ENCODE measurements at regions not wholly inside any gene's neighbourhood (a gene's known extent, or its start where the extent isn't known, plus 50 kb on each side); places are given as distances from the start of the nearest gene placed in this dataset.

- TF ChIP-seq, protein P1, sequence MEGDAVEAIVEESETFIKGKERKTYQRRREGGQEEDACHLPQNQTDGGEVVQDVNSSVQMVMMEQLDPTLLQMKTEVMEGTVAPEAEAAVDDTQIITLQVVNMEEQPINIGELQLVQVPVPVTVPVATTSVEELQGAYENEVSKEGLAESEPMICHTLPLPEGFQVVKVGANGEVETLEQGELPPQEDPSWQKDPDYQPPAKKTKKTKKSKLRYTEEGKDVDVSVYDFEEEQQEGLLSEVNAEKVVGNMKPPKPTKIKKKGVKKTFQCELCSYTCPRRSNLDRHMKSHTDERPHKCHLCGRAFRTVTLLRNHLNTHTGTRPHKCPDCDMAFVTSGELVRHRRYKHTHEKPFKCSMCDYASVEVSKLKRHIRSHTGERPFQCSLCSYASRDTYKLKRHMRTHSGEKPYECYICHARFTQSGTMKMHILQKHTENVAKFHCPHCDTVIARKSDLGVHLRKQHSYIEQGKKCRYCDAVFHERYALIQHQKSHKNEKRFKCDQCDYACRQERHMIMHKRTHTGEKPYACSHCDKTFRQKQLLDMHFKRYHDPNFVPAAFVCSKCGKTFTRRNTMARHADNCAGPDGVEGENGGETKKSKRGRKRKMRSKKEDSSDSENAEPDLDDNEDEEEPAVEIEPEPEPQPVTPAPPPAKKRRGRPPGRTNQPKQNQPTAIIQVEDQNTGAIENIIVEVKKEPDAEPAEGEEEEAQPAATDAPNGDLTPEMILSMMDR (IDR thresholded peaks at IDR 0.05; ENCODE audit: low read length), result no peak
- no peak for TF ChIP-seq EZH2phosphoT487 (IDR thresholded peaks at IDR 0.05; ENCODE audit: low read length)
Observed at GRCh38 chr2:53504507-53504906, 263.1 kb upstream of the CHAC2 start.
